Mammary epithelial cell (primary cell): ENCODE measurements at regions not wholly inside any gene's neighbourhood (a gene's known extent, or its start where the extent isn't known, plus 50 kb on each side); places are given as distances from the start of the nearest gene placed in this dataset.

Source experiments
- EZH2 ChIP-seq: IDR thresholded peaks from 2 replicates; pipeline ENCODE4 v1.6.1; 2012; ENCODE audit warnings: low read length, inconsistent platforms, borderline replicate concordance
- TF ChIP-seq, protein P1 (sequence below), 2 donors: IDR thresholded peaks in 1 of 2; conservative IDR thresholded peaks in 1 of 2; 2 replicates each; pipeline ENCODE4 v1.5.1; 2011 to 2012; ENCODE audit warnings: inconsistent platforms in 2 of 2, low read length in 2 of 2, mild to moderate bottlenecking in 2 of 2, control low read depth in 1 of 2, low read depth in 1 of 2; ENCODE audit not compliant: insufficient read depth in 1 of 2; ENCODE audit errors: extremely low read depth in 1 of 2

DNA sequence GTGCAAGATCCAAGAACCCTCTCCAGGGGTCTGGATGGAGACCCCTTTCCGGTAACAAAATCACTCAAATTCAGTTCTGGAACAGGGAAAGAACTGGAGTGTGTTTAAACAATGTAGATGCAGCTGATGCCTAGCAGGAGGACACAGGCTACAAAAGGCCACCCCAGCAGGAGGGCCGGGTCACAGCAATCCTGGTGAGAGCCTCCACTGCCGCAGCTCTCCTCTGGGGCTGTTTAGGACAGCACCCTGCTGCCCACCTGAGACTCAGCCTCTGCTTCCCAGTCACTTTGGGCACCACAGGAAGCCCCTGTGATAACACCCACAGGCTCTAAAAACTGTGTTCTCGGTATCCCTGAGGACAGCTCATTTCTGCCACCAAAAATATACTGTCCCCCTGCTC, 318.7 kb upstream of the NBEA start:
- no peak for TF ChIP-seq EZH2
- TF ChIP-seq, protein P1, sequence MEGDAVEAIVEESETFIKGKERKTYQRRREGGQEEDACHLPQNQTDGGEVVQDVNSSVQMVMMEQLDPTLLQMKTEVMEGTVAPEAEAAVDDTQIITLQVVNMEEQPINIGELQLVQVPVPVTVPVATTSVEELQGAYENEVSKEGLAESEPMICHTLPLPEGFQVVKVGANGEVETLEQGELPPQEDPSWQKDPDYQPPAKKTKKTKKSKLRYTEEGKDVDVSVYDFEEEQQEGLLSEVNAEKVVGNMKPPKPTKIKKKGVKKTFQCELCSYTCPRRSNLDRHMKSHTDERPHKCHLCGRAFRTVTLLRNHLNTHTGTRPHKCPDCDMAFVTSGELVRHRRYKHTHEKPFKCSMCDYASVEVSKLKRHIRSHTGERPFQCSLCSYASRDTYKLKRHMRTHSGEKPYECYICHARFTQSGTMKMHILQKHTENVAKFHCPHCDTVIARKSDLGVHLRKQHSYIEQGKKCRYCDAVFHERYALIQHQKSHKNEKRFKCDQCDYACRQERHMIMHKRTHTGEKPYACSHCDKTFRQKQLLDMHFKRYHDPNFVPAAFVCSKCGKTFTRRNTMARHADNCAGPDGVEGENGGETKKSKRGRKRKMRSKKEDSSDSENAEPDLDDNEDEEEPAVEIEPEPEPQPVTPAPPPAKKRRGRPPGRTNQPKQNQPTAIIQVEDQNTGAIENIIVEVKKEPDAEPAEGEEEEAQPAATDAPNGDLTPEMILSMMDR (conservative IDR thresholded peaks at IDR 0.05 in 1 of 2, IDR thresholded peaks at IDR 0.05 in 1 of 2; ENCODE audit: extremely low read depth in 1 of 2, insufficient read depth in 1 of 2, low read depth in 1 of 2, low read length in 2 of 2), result no peak
